Tibial artery (tissue), 4 donors: ENCODE measurements at regions not wholly inside any gene's neighbourhood (a gene's known extent, or its start where the extent isn't known, plus 50 kb on each side); places are given as distances from the start of the nearest gene placed in this dataset.
A peak's percentile ranks its signal among the peaks of the same experiment; 100 is the strongest.

Experiments
- DNase-seq, 2 donors: peaks; one replicate each; pipeline ENCODE4 v3.0.0-alpha.2; 2019
- H3K27ac ChIP-seq, 2 donors: fragments of 200-600 bp; sonication (generic) in 1 of 2; 1 replicate in 1 of 2; 2 replicates in 1 of 2; pipeline ENCODE4 v1.5.1; 2018 to 2019; ENCODE audit warnings: mild to moderate bottlenecking in 1 of 2
- H3K27me3 ChIP-seq, 2 donors: fragments of 200-600 bp; sonication (generic) in 1 of 2; one replicate each; pipeline versions ENCODE4 v1.5.1 to v1.6.0; 2016 to 2019
- H3K36me3 ChIP-seq, 3 donors: fragments of 200-600 bp; sonication (generic) in 2 of 3; one replicate each; pipeline ENCODE4 v1.5.1; 2016 to 2019; ENCODE audit warnings: mild to moderate bottlenecking in 2 of 3
- H3K4me1 ChIP-seq, 4 donors: fragments of 200-600 bp; sonication (generic) in 2 of 4; 1 replicate in 3 of 4; 2 replicates in 1 of 4; pipeline ENCODE4 v1.5.1; 2016 to 2019
- H3K4me3 ChIP-seq, 2 donors: fragments of 200-600 bp; sonication (generic) in 1 of 2; 1 replicate in 1 of 2; 2 replicates in 1 of 2; pipeline ENCODE4 v1.5.1; 2018 to 2019; ENCODE audit warnings: mild to moderate bottlenecking in 2 of 2
- H3K9me3 ChIP-seq, 3 donors: fragments of 200-600 bp; sonication (generic) in 1 of 3; one replicate each; pipeline ENCODE4 v1.5.1; 2016 to 2019
- intact Hi-C: fragments of 100-400 bp; cut with DNase I; formaldehyde crosslinking; loops from one replicate; pipeline ENCODE4 v1.15.0; 2023; ENCODE audit warnings: low total_unique reads
- TF ChIP-seq, protein P1 (sequence below), 2 experiments: fragments of 200-600 bp in 1 of 2; fragments of 450-650 bp in 1 of 2; IDR thresholded peaks; one replicate each; pipeline ENCODE4 v1.5.1; 2017 to 2019; ENCODE audit warnings: antibody characterized with exemption in 2 of 2, mild to moderate bottlenecking in 1 of 2, moderate library complexity in 1 of 2

DNA sequence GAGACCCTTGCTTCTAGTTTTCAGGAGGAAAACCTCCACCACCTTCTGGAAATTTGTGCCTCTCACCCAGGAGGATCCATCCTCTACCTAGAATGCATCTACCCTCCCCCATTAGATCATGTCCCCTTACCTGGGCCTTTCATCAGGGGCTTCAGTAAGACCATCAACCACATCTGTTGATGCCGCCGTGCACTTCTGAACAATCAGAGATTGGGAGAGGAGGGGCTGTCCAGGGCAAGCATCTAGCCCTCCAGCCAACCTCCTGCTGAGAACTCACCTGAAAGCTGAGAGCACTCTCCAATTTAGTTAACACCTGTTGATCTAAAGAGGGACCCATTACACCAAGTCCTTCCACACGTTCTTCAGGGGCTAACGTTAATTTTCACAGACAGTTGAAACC is 57.6 kb upstream of the PIK3CG start:
- H3K27me3 ChIP-seq, result no peaks in the 10 kb centered on the region
- H3K27ac ChIP-seq, result no peak overlapping the region
- no peaks in the 10 kb centered on the region for H3K36me3 ChIP-seq
- DNase-seq, result no peak
- TF ChIP-seq, protein P1, sequence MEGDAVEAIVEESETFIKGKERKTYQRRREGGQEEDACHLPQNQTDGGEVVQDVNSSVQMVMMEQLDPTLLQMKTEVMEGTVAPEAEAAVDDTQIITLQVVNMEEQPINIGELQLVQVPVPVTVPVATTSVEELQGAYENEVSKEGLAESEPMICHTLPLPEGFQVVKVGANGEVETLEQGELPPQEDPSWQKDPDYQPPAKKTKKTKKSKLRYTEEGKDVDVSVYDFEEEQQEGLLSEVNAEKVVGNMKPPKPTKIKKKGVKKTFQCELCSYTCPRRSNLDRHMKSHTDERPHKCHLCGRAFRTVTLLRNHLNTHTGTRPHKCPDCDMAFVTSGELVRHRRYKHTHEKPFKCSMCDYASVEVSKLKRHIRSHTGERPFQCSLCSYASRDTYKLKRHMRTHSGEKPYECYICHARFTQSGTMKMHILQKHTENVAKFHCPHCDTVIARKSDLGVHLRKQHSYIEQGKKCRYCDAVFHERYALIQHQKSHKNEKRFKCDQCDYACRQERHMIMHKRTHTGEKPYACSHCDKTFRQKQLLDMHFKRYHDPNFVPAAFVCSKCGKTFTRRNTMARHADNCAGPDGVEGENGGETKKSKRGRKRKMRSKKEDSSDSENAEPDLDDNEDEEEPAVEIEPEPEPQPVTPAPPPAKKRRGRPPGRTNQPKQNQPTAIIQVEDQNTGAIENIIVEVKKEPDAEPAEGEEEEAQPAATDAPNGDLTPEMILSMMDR (IDR thresholded peaks at IDR 0.05), result no peak
- intact Hi-C loops, result no loop called here
- no peaks in the 10 kb centered on the region for H3K4me1 ChIP-seq
- H3K9me3 ChIP-seq, result no peaks in the 10 kb centered on the region
- no peak overlapping the region for H3K4me3 ChIP-seq

DNA sequence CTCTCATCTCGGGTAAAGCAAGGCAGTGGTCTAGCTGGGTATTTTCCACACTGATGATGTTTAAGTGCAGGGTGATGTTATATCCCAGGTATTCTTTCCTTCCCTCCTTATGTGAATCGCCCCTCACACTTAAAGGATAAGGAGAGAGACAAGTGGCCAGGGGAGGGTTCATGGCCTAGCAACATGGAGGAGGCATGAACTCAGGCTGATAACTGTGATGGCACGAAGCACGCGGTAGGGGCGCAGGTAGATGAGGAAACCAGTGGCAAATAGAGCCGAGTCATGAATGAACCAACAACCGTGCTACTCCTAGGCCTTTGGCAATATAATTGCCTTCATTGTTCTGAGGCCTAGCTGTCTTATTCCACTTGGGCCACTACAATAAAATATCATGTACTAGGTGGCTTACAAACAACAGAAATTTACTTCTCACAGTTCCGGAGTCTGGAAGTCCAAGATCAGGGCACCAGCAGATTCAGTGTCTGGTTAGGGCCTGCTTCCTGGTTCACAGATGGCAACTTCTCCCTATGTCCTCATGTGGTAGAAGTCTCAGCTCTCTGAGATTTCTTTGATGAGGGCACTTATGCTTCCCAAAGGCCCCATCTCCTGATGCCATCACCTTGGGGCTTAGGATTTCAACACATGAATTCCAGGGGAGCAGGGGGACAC is 56.0 kb upstream of the PIK3CG start:
- H3K4me3 ChIP-seq, result no peak overlapping the region
- H3K36me3 ChIP-seq, result no peaks in the 10 kb centered on the region
- no peaks in the 10 kb centered on the region for H3K4me1 ChIP-seq
- TF ChIP-seq, protein P1 (IDR thresholded peaks at IDR 0.05), result no peak
- no peak overlapping the region for H3K27ac ChIP-seq
- no peak for DNase-seq
- no peaks in the 10 kb centered on the region for H3K9me3 ChIP-seq
- intact Hi-C loops, result no loop called here
- H3K27me3 ChIP-seq, result no peaks in the 10 kb centered on the region

DNA sequence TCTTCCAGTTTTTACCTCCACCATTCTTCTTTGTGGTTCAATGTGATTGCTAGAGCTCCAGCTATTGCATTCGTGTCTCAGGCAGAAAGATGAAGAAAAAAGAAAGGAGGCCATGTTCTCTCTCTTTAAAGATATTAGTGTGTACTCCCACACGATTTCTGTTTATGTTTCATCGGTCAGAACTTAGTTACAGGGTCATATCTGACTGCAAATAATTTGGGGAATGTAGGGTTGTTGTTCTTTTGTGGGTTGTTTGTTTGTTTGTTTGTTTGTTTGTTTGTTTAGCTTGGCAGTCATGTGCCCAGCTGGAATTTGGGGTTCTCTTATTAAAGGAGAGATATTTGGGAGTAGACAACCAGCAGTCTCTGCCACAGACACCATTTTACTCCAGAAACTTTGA is 53.6 kb upstream of the PIK3CG start:
- no peak for DNase-seq
- Histone ChIP-seq H3K27me3 (no peaks in the 10 kb centered on the region), H3K9me3 (no peaks in the 10 kb centered on the region), H3K4me3 (no peak overlapping the region), H3K36me3 (no peaks in the 10 kb centered on the region), H3K4me1 (peaks cover 0 to 9% (median 1%) of the 10 kb centered on the region in 4 donors), H3K27ac (no peak overlapping the region)
- TF ChIP-seq, protein P1 (IDR thresholded peaks at IDR 0.05), result no peak
- intact Hi-C loops, result no loop called here

DNA sequence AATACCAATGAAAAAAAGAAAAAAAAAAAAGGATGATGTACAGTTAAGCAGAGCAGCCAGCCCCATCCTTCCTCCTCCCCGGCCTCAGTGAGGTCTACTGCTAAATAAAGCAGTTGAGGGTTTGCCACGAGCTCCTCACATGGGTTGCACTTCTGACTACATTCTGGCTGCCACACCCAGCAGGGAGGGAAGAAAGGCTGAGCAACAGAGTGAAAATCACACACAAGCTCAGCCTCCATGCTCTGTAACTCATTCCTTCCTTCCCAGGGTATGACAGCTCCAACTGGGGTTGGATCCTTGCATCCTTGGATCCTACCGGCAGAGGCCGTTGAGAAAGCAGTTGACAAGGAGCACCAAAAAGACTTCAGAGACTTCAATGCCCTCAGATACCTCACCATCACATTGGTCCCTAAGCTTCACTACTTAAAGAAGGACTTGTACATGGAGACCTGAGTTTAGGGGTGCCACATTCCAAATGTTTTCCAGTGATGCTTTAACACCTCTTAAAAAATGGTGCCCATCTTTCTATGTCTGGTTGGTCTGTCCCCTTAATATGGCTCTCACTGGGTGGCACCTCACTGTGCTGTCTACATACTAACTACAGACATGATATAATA is 52.9 kb upstream of the PIK3CG start:
- Histone ChIP-seq H3K9me3 (no peaks in the 10 kb centered on the region), H3K4me3 (no peak overlapping the region), H3K4me1 (peaks cover 0 to 9% (median 1%) of the 10 kb centered on the region in 4 donors), H3K36me3 (no peaks in the 10 kb centered on the region), H3K27me3 (no peaks in the 10 kb centered on the region), H3K27ac (no peak overlapping the region)
- intact Hi-C loops, result no loop called here
- TF ChIP-seq, protein P1 (IDR thresholded peaks at IDR 0.05), result no peak
- DNase-seq, result peak; percentile 62 to 67

DNA sequence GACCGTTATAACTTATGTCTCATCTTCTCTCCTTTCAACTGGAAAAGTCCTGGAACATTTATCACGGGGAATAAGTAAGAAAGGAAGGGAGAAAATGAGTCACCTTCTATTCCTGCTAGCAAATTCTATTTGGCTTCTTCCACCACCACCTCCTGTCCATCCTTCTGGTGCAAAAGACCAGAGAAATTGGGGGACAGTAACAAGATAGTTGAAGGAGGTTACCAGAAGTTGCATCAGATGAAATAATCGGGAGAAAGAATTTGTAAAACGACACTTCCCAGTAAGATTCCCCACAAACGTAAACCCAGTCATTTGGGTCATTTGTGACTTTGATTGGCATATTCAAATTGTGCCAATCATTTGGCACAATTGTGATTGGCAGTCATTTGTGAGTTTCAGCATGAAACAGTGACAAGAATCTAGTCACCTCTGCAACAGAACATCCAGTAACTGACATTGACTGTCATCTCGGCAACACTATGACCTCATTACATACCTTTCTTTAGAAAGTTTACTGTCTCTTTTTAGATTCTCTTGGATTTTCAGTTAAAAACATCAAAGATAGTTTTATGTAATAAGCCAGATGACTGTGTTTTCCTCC is 51.3 kb upstream of the PIK3CG start:
- intact Hi-C loops, result no loop called here
- H3K4me3 ChIP-seq, result no peak overlapping the region
- no peaks in the 10 kb centered on the region for H3K9me3 ChIP-seq
- TF ChIP-seq, protein P1 (IDR thresholded peaks at IDR 0.05), result no peak
- H3K27me3 ChIP-seq, result no peaks in the 10 kb centered on the region
- DNase-seq, result no peak
- peaks cover 0 to 9% (median 1%) of the 10 kb centered on the region in 4 donors for H3K4me1 ChIP-seq
- H3K27ac ChIP-seq, result no peak overlapping the region
- no peaks in the 10 kb centered on the region for H3K36me3 ChIP-seq
